ENCODE measurements at regions not wholly inside any gene's neighbourhood (a gene's known extent, or its start where the extent isn't known, plus 50 kb on each side); places are given as distances from the start of the nearest gene placed in this dataset.

GRCh38 chr3:182005219-182005618, 293.5 kb downstream of the SOX2 start:
- TF ChIP-seq, protein P1, sequence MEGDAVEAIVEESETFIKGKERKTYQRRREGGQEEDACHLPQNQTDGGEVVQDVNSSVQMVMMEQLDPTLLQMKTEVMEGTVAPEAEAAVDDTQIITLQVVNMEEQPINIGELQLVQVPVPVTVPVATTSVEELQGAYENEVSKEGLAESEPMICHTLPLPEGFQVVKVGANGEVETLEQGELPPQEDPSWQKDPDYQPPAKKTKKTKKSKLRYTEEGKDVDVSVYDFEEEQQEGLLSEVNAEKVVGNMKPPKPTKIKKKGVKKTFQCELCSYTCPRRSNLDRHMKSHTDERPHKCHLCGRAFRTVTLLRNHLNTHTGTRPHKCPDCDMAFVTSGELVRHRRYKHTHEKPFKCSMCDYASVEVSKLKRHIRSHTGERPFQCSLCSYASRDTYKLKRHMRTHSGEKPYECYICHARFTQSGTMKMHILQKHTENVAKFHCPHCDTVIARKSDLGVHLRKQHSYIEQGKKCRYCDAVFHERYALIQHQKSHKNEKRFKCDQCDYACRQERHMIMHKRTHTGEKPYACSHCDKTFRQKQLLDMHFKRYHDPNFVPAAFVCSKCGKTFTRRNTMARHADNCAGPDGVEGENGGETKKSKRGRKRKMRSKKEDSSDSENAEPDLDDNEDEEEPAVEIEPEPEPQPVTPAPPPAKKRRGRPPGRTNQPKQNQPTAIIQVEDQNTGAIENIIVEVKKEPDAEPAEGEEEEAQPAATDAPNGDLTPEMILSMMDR (IDR thresholded peaks at IDR 0.05; ENCODE audit: low read depth, low read length) = no peak
- DNase-seq (ENCODE audit: low read depth in 2 of 2) = no peak
- H3K4me3 ChIP-seq (replicated peaks in 1 of 2; ENCODE audit: low read depth in 2 of 2, low read length in 2 of 2) = no peak overlapping the region

GRCh38 chr3:182005701-182006100, 294.0 kb downstream of the SOX2 start:
- no peak overlapping the region for H3K4me3 ChIP-seq (replicated peaks in 1 of 2; ENCODE audit: low read depth in 2 of 2, low read length in 2 of 2)
- TF ChIP-seq, protein P1 (IDR thresholded peaks at IDR 0.05; ENCODE audit: low read depth, low read length) = no peak
- no peak for DNase-seq (ENCODE audit: low read depth in 2 of 2)

GRCh38 chr3:182006431-182006830, 294.7 kb downstream of the SOX2 start:
- no peak for DNase-seq (ENCODE audit: low read depth in 2 of 2)
- no peak overlapping the region for H3K4me3 ChIP-seq (replicated peaks in 1 of 2; ENCODE audit: low read depth in 2 of 2, low read length in 2 of 2)
- TF ChIP-seq, protein P1 (IDR thresholded peaks at IDR 0.05; ENCODE audit: low read depth, low read length) = no peak

DNA sequence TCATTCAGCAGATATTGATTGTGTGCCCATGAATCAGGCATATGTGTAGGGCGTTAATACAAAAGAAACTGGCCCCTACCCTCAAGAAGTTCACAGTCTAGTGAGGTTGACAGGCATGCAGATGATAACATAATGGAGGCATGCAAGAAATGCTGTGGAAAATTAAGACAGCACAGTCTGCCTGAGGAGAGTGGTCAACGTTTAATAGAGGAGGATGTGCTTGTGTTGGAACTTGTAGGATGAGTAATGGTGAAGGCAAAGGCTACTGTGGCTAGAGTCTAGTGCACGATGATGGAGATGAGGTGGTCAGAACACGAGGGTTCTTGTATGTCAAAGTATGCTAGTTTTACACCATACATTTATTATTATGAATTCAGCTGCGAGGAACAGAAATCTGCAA, 295.7 kb downstream of the SOX2 start:
- no peak overlapping the region for H3K4me3 ChIP-seq (replicated peaks in 1 of 2; ENCODE audit: low read depth in 2 of 2, low read length in 2 of 2)
- DNase-seq (ENCODE audit: low read depth in 2 of 2) = no peak
- TF ChIP-seq, protein P1 (IDR thresholded peaks at IDR 0.05; ENCODE audit: low read depth, low read length) = no peak

- no peak for DNase-seq (ENCODE audit: low read depth in 2 of 2)
- TF ChIP-seq, protein P1 (IDR thresholded peaks at IDR 0.05; ENCODE audit: low read depth, low read length) = no peak
- no peak overlapping the region for H3K4me3 ChIP-seq (replicated peaks in 1 of 2; ENCODE audit: low read depth in 2 of 2, low read length in 2 of 2)
Measured at GRCh38 chr3:182018361-182018760, 306.6 kb downstream of the SOX2 start.

DNA sequence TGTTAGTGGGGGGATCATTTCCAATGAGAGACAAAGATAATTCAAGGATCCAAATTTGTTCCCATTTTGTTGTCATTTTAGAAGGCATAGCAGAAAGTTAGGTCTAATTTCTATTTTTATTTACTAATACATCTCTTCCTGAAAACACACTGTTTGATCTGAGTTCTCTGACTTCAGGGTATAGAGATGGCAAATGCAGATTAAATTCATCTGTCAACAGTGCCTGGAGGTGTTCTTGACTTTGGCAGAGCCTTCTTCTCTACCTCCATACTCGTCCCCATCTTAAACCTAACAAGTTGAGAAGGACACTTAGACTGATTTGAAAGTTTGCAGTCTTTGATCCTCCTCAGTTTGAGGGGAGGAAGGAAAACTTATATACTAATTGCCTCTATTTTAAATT, 308.2 kb downstream of the SOX2 start:
- no peak overlapping the region for H3K4me3 ChIP-seq (replicated peaks in 1 of 2; ENCODE audit: low read depth in 2 of 2, low read length in 2 of 2)
- DNase-seq (ENCODE audit: low read depth in 2 of 2) = no peak
- TF ChIP-seq, protein P1 (IDR thresholded peaks at IDR 0.05; ENCODE audit: low read depth, low read length) = no peak

DNA sequence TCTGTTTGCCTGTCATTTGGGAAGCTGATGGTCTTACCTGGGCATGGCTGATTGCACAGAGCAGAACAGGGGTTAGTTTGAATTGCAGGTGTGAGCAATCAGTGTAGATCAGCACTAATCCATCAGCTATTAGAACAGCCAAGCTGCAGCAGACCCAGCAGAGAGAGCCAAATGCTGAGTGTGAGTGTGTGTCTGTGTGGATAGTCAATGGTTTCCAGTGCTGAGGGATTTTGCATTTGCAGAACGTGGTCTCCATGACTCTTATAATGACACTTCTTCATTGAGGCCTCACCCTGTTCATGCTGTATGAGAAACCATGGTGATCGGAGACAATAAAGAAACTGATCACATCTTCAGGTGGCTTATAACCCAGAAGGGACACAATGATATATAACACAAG, 312.1 kb downstream of the SOX2 start:
- TF ChIP-seq, protein P1 (IDR thresholded peaks at IDR 0.05; ENCODE audit: low read depth, low read length) = no peak
- no peak for DNase-seq (ENCODE audit: low read depth in 2 of 2)
- no peak overlapping the region for H3K4me3 ChIP-seq (replicated peaks in 1 of 2; ENCODE audit: low read depth in 2 of 2, low read length in 2 of 2)

Data from cardiac fibroblast (primary cell).